ENCODE measurements at regions not wholly inside any gene's neighbourhood (a gene's known extent, or its start where the extent isn't known, plus 50 kb on each side); places are given as distances from the start of the nearest gene placed in this dataset.
A peak's percentile ranks its signal among the peaks of the same experiment; 100 is the strongest.

DNA sequence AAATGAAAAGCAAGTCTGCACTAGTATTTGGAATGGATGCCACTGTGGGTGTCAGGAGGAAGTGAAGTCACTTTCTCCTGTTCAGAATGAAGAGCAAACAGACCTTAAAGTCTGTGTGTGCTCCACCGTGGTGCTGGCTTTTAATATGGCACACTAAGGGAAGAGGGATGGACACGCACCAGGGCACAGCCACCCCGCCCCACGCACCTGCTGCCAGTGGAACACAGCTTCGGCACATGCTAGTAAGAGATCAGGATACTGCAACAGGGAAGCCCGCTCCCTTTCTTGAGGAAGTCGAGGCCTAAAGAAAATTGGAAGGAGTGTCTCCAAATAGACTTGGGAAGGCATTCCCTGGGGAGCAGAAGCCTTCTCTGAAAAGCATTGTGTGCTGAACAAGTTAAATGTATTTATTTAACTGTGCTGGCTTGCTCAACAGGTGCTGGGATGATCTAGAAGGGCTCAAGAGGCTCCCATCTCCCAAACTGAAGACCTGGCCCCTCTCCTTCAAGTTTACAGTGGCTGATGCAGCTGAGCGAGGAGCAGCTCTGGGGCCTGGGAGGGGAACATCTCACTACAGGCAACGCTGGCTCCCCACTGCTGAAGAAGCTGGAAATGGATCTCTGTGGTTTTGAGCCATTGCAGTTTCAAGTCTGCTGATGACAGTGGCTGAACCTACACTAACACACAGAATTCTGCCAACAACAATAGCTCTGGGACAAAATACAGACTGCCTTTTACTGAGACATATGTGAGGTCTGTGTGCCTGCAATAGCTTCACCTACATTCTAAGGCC, 504.6 kb upstream of the B3GAT1 start:
- Mint-ChIP-seq H3K36me3 (no peaks in the 10 kb centered on the region), H3K27me3 (peaks cover 0 to 60% (median 23%) of the 10 kb centered on the region in 5 donors), H3K27ac (no peak overlapping the region), H3K9me3 (peaks cover 0 to 2% (median 0%) of the 10 kb centered on the region in 11 donors), H3K4me3 (no peak overlapping the region), H3K4me1 (no peaks in the 10 kb centered on the region)
- H3K27me3 ChIP-seq (ENCODE audit: control insufficient read depth in 2 of 2, insufficient read depth in 2 of 2, low read length in 2 of 2) = peaks cover 0 to 4% of the 10 kb centered on the region in 2 donors
- no peaks in the 10 kb centered on the region for H3K4me1 ChIP-seq (ENCODE audit: control insufficient read depth in 2 of 2, insufficient read depth in 2 of 2, low read length in 2 of 2)
- no peak overlapping the region for H3K27ac ChIP-seq (ENCODE audit: low read depth, low read length)
- H3K36me3 ChIP-seq (ENCODE audit: control insufficient read depth in 2 of 3, insufficient read depth in 3 of 3, low read length in 3 of 3) = no peaks in the 10 kb centered on the region
- ChIA-PET POLR2A (no interaction called here), CTCF (no interaction called here)
- ATAC-seq (no peak), DNase-seq (no peak)
- no peaks in the 10 kb centered on the region for H3K9me3 ChIP-seq (ENCODE audit: control insufficient read depth in 2 of 3, low read length in 3 of 3)
- H3K4me3 ChIP-seq (ENCODE audit: low read length) = no peak overlapping the region
- intact Hi-C loops (cut with micrococcal nuclease) = no loop called here

DNA sequence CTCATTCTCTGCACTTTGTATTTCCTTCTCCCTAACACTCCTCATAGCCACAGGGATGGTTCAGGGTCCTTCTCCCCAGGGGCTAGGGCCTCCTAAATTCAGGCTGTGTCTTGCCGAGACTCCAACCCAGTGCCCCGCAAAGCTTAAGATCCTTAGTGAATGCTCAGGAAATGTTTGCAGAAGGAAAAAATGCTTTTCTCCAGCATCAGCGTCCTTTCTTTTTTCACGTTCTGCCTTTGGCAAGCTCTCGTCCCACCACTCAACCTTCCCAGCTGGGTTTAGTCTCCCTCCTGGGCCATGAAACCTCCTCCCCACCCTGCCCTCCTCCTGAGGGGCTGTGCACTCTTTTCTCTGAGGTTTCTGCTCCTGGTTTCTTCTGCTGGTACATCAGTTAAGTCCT, 503.8 kb upstream of the B3GAT1 start:
- Mint-ChIP-seq H3K4me1 (no peaks in the 10 kb centered on the region), H3K27ac (no peak overlapping the region), H3K27me3 (peaks cover 0 to 59% (median 29%) of the 10 kb centered on the region in 5 donors), H3K4me3 (peak overlapping the region in 1 of 10 donors; percentile 10), H3K36me3 (no peaks in the 10 kb centered on the region), H3K9me3 (peaks cover 0 to 2% (median 0%) of the 10 kb centered on the region in 11 donors)
- intact Hi-C loops (cut with micrococcal nuclease) = no loop called here
- DNase-seq = no peak
- no peak overlapping the region for H3K4me3 ChIP-seq (ENCODE audit: low read length)
- peaks cover 0 to 4% of the 10 kb centered on the region in 2 donors for H3K27me3 ChIP-seq (ENCODE audit: control insufficient read depth in 2 of 2, insufficient read depth in 2 of 2, low read length in 2 of 2)
- H3K36me3 ChIP-seq (ENCODE audit: control insufficient read depth in 2 of 3, insufficient read depth in 3 of 3, low read length in 3 of 3) = no peaks in the 10 kb centered on the region
- ChIA-PET POLR2A (no interaction called here), CTCF (no interaction called here)
- no peak for ATAC-seq
- no peaks in the 10 kb centered on the region for H3K9me3 ChIP-seq (ENCODE audit: control insufficient read depth in 2 of 3, low read length in 3 of 3)
- H3K4me1 ChIP-seq (ENCODE audit: control insufficient read depth in 2 of 2, insufficient read depth in 2 of 2, low read length in 2 of 2) = no peaks in the 10 kb centered on the region
- no peak overlapping the region for H3K27ac ChIP-seq (ENCODE audit: low read depth, low read length)

DNA sequence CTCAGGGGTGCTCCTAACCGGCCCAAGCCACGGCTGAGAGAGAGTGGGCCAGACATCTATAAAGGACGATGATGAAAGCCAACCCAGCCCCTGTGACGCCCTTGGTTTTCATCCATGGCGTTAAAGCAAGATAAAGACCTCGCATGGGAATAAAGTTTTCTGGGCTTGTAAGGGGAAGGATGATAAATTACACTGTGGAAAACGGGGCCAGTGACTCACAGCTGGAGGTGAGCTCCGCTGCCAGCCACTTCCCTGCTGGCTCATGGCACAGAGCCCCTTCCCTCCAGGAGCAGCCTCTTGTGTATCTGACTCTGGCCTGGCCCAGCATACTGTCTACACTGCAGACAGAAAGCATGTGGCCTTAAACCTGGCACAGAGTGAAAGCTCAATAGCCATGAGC, 503.2 kb upstream of the B3GAT1 start:
- Mint-ChIP-seq H3K4me1 (no peaks in the 10 kb centered on the region), H3K4me3 (no peak overlapping the region), H3K27ac (no peak overlapping the region), H3K36me3 (no peaks in the 10 kb centered on the region), H3K27me3 (peaks cover 0 to 54% (median 25%) of the 10 kb centered on the region in 5 donors), H3K9me3 (peaks cover 0 to 2% (median 0%) of the 10 kb centered on the region in 11 donors)
- intact Hi-C loops (cut with micrococcal nuclease) = no loop called here
- no peak for DNase-seq
- ChIA-PET CTCF (no interaction called here), POLR2A (no interaction called here)
- Histone ChIP-seq H3K4me1 (ENCODE audit: control insufficient read depth in 2 of 2, insufficient read depth in 2 of 2, low read length in 2 of 2) (no peaks in the 10 kb centered on the region), H3K4me3 (ENCODE audit: low read length) (no peak overlapping the region), H3K9me3 (ENCODE audit: control insufficient read depth in 2 of 3, low read length in 3 of 3) (no peaks in the 10 kb centered on the region), H3K27me3 (ENCODE audit: control insufficient read depth in 2 of 2, insufficient read depth in 2 of 2, low read length in 2 of 2) (peaks cover 0 to 4% of the 10 kb centered on the region in 2 donors), H3K36me3 (ENCODE audit: control insufficient read depth in 2 of 3, insufficient read depth in 3 of 3, low read length in 3 of 3) (no peaks in the 10 kb centered on the region), H3K27ac (ENCODE audit: low read depth, low read length) (no peak overlapping the region)
- no peak for ATAC-seq

DNA sequence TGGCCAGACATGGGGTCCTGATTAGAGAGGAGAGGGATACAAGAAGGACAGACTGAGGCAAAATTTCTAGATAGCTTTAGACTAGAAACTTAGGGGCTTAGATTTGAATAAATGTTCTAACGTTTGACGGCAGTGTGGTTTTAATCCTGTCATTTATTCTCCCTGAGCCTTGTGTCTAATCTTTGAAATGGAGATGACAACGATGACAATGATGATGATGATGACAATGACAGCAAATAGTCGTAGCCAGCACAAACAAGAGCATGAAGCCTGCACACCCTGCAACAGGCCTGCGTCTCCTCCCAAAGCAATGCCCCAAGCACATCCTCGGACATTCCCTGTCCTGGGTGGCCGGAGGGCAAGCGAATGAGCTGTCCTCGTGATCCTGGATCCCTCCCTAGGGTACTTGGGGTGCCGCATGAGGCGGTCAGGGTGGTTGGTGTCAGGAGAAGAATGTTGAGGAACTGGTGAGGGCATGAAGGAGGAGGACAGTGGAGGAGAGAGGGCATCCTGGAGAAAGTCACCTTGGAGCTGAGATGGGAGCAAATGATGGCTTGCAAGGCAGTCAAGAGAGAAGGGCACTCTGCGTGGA, 502.1 kb upstream of the B3GAT1 start:
- ATAC-seq = no peak
- Mint-ChIP-seq H3K4me3 (no peak overlapping the region), H3K27me3 (peaks cover 0 to 43% (median 18%) of the 10 kb centered on the region in 5 donors), H3K36me3 (no peaks in the 10 kb centered on the region), H3K27ac (no peak overlapping the region), H3K4me1 (no peaks in the 10 kb centered on the region), H3K9me3 (peaks cover 0 to 2% (median 0%) of the 10 kb centered on the region in 11 donors)
- H3K36me3 ChIP-seq (ENCODE audit: control insufficient read depth in 2 of 3, insufficient read depth in 3 of 3, low read length in 3 of 3) = no peaks in the 10 kb centered on the region
- POLR2A ChIA-PET = no interaction called here
- H3K9me3 ChIP-seq (ENCODE audit: control insufficient read depth in 2 of 3, low read length in 3 of 3) = no peaks in the 10 kb centered on the region
- no peak for DNase-seq
- no peaks in the 10 kb centered on the region for H3K27me3 ChIP-seq (ENCODE audit: control insufficient read depth in 2 of 2, insufficient read depth in 2 of 2, low read length in 2 of 2)
- H3K4me3 ChIP-seq (ENCODE audit: low read length) = no peak overlapping the region
- no peak overlapping the region for H3K27ac ChIP-seq (ENCODE audit: low read depth, low read length)
- intact Hi-C loops (cut with micrococcal nuclease) = no loop called here
- H3K4me1 ChIP-seq (ENCODE audit: control insufficient read depth in 2 of 2, insufficient read depth in 2 of 2, low read length in 2 of 2) = no peaks in the 10 kb centered on the region
- CTCF ChIA-PET = no interaction called here

DNA sequence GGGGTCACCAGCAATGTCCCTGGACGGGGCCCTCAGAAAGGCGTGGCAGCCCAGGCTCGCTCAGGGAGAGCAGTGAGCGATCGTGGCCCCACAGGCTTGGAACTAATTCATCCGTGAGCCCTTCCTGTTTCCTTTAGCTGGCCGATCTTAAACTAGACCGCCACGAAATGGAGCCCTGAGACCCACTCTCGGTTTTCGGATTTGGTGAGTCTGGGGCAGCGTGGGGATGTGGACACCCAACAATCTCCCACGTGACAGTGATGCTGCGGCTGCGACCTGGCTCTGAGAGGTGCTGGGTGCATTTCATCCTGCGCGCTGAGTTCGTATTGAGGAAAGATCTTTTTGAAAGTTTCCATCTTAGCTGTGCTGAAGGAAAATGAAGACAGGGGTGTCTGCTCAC, 501.3 kb upstream of the B3GAT1 start:
- peaks cover 0 to 2% (median 0%) of the 10 kb centered on the region in 11 donors for H3K9me3 Mint-ChIP-seq
- no peaks in the 10 kb centered on the region for H3K4me1 Mint-ChIP-seq
- H3K27ac ChIP-seq (ENCODE audit: low read depth, low read length) = no peak overlapping the region
- no peak overlapping the region for H3K4me3 Mint-ChIP-seq
- H3K36me3 ChIP-seq (ENCODE audit: control insufficient read depth in 2 of 3, insufficient read depth in 3 of 3, low read length in 3 of 3) = no peaks in the 10 kb centered on the region
- H3K27me3 Mint-ChIP-seq = peaks cover 0 to 41% (median 13%) of the 10 kb centered on the region in 5 donors
- no peaks in the 10 kb centered on the region for H3K36me3 Mint-ChIP-seq
- ATAC-seq (no peak), DNase-seq (no peak)
- no peaks in the 10 kb centered on the region for H3K9me3 ChIP-seq (ENCODE audit: control insufficient read depth in 2 of 3, low read length in 3 of 3)
- H3K4me1 ChIP-seq (ENCODE audit: control insufficient read depth in 2 of 2, insufficient read depth in 2 of 2, low read length in 2 of 2) = no peaks in the 10 kb centered on the region
- no peak overlapping the region for H3K27ac Mint-ChIP-seq
- POLR2A ChIA-PET = no interaction called here
- intact Hi-C loops (cut with micrococcal nuclease) = no loop called here
- no peaks in the 10 kb centered on the region for H3K27me3 ChIP-seq (ENCODE audit: control insufficient read depth in 2 of 2, insufficient read depth in 2 of 2, low read length in 2 of 2)
- CTCF ChIA-PET = no interaction called here
- no peak overlapping the region for H3K4me3 ChIP-seq (ENCODE audit: low read length)

DNA sequence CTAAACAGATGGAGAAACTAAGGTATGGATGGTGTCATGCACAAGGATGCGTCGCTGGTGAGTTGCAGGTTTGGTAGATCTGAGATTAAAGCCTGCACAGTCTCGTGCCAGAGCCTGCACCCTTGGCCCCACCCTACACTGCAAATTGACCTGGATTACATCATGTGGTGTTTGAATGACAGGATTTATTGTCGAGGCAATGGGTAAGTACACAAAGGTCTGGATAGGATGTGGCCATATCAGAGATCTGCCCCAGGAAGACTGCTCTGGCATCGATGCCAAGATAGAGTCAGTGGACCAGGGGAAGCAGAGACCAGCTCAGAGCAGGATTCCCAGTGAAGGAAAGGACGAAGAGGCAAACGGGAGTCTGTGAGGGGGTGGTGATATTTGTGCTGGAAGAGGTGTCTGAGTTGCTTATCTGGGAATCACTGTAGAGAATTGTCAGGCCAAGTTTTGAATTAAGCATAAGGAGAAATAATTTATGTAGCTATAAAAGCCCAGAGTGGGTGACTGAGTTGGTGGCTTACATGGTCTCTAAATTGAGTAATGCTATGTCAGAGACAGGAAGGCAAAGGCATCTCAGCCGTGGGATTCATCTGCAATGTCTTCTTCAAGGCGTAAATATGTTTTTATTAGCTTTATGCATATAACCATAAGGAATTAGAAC, 499.6 kb upstream of the B3GAT1 start:
- Mint-ChIP-seq H3K9me3 (peaks cover 0 to 2% (median 0%) of the 10 kb centered on the region in 11 donors), H3K27ac (no peak overlapping the region), H3K36me3 (no peaks in the 10 kb centered on the region), H3K4me1 (no peaks in the 10 kb centered on the region), H3K27me3 (peaks cover 0 to 41% (median 18%) of the 10 kb centered on the region in 5 donors), H3K4me3 (no peak overlapping the region)
- ATAC-seq (no peak), DNase-seq (no peak)
- CTCF ChIA-PET = no interaction called here
- no peak overlapping the region for H3K27ac ChIP-seq (ENCODE audit: low read depth, low read length)
- H3K9me3 ChIP-seq (ENCODE audit: control insufficient read depth in 2 of 3, low read length in 3 of 3) = no peaks in the 10 kb centered on the region
- intact Hi-C loops (cut with micrococcal nuclease) = no loop called here
- no peaks in the 10 kb centered on the region for H3K4me1 ChIP-seq (ENCODE audit: control insufficient read depth in 2 of 2, insufficient read depth in 2 of 2, low read length in 2 of 2)
- POLR2A ChIA-PET = no interaction called here
- no peaks in the 10 kb centered on the region for H3K27me3 ChIP-seq (ENCODE audit: control insufficient read depth in 2 of 2, insufficient read depth in 2 of 2, low read length in 2 of 2)
- no peak overlapping the region for H3K4me3 ChIP-seq (ENCODE audit: low read length)
- H3K36me3 ChIP-seq (ENCODE audit: control insufficient read depth in 2 of 3, insufficient read depth in 3 of 3, low read length in 3 of 3) = no peaks in the 10 kb centered on the region

Data from naive thymus-derived CD4-positive, alpha-beta T cell (primary cell).